ENCODE measurements at regions not wholly inside any gene's neighbourhood (a gene's known extent, or its start where the extent isn't known, plus 50 kb on each side); places are given as distances from the start of the nearest gene placed in this dataset.

DNA sequence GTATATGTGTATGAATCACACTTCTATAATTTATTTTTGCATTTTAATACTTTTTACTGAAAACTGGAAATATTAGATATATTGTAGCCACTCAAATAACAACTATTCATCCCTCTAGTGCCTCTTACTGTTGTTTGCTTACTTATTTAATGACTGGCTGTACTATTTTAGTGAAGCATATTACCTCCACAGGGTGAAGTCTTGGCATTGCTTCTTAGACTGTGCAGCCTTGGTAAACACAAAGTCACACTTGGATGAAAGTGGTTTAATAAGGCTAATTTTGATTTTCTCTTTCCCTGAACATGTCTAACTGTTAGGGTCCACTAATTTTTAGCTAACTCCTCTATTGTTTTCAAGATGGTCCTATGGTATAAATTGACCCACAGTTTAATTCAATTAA is 1043.2 kb upstream of the ADGRB3 start:
- H3K4me3 ChIP-seq (ENCODE audit: low read length): no peak overlapping the region
- TF ChIP-seq CTCF (IDR thresholded peaks at IDR 0.05; ENCODE audit: insufficient read depth, low read depth, low read length, missing control alignments): no peak
- DNase-seq (ENCODE audit: low read depth): no peak

DNA sequence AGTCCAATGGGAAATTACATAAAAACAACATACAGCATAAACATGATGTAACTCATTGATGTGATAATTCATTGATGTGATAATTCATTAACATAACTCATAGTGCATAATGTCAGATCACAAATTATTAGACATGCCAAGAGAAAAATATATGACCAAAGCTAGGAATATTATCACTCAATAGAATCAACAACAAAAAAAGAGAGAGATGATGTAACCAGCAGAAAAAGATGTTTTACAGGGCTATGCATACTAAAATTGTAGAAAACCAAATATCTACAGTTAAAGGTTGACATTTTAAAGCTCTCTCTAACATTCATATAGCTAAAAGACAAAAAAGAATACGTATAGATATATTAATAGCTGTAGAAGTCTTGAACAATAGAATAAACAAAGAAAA is 1067.2 kb upstream of the ADGRB3 start:
- DNase-seq (ENCODE audit: low read depth): no peak
- no peak for TF ChIP-seq CTCF (IDR thresholded peaks at IDR 0.05; ENCODE audit: insufficient read depth, low read depth, low read length, missing control alignments)
- H3K4me3 ChIP-seq (ENCODE audit: low read length): no peak overlapping the region

GRCh38 chr6:67563671-67564070 is 1071.4 kb upstream of the ADGRB3 start:
- TF ChIP-seq CTCF (IDR thresholded peaks at IDR 0.05; ENCODE audit: insufficient read depth, low read depth, low read length, missing control alignments): no peak
- no peak for DNase-seq (ENCODE audit: low read depth)
- no peak overlapping the region for H3K4me3 ChIP-seq (ENCODE audit: low read length)

DNA sequence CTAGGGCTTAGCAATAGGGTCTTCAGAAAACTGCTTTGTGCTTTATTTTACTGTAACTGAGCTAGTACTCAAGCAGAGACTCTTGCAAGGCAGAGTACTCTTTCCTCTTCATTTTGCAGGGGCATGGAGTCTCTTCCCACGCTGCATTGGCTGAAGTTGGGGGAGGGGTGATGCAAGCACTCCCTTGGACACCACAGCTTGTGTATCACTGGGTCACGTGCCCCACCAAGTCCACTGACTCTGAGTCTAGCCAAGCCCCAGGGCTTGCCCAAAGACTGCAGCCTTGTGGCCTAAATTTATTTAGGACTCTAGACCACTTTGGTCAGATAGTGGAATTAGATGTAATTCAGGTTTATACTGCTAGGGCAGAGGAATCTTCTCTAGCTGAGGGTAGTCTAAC is 1075.0 kb upstream of the ADGRB3 start:
- no peak for DNase-seq (ENCODE audit: low read depth)
- no peak for TF ChIP-seq CTCF (IDR thresholded peaks at IDR 0.05; ENCODE audit: insufficient read depth, low read depth, low read length, missing control alignments)
- H3K4me3 ChIP-seq (ENCODE audit: low read length): no peak overlapping the region

GRCh38 chr6:67558985-67559384 is 1076.1 kb upstream of the ADGRB3 start:
- no peak for TF ChIP-seq CTCF (IDR thresholded peaks at IDR 0.05; ENCODE audit: insufficient read depth, low read depth, low read length, missing control alignments)
- DNase-seq (ENCODE audit: low read depth): no peak
- H3K4me3 ChIP-seq (ENCODE audit: low read length): no peak overlapping the region

DNA sequence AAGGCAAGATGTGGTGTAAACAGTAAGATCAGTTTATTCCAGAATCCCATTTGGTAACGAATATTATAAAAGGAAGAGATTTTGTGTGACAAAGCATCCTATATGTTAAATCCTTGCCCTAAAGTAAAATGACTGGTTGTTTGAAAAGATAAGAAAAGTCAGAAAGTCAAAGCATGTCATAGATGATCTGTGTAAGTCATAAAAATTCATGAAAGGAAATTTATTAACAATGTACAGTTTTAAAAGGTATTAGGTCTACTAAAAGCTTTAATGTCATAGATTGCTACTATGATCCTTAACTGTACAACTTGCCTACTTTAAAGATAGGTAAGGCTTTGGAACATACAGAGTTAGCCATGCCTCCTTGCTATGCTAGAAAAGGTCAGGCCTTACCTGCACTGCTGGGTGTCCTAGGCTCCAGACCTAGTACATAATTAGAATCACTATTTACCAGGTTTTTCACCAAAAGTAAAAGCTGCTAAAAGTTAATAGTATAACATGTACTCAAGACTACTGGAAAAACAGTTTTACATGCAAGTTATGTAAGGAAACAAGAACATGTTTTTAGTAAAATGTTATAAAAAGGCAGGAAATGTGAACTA is 1090.1 kb upstream of the ADGRB3 start:
- H3K4me3 ChIP-seq (ENCODE audit: low read length): no peak overlapping the region
- no peak for TF ChIP-seq CTCF (IDR thresholded peaks at IDR 0.05; ENCODE audit: insufficient read depth, low read depth, low read length, missing control alignments)
- no peak for DNase-seq (ENCODE audit: low read depth)

GRCh38 chr6:67541586-67541985 is 1093.5 kb upstream of the ADGRB3 start:
- DNase-seq (ENCODE audit: low read depth): no peak
- TF ChIP-seq CTCF (IDR thresholded peaks at IDR 0.05; ENCODE audit: insufficient read depth, low read depth, low read length, missing control alignments): no peak
- H3K4me3 ChIP-seq (ENCODE audit: low read length): no peak overlapping the region
